GM12892 (cell line): ENCODE measurements at regions not wholly inside any gene's neighbourhood (a gene's known extent, or its start where the extent isn't known, plus 50 kb on each side); places are given as distances from the start of the nearest gene placed in this dataset.

ENCODE experiments used
- POLR2A ChIP-seq: IDR thresholded peaks from 2 replicates; pipeline ENCODE4 v1.6.1; 2011; ENCODE audit warnings: low read depth, low read length, control low read depth
- POLR2AphosphoS5 ChIP-seq: IDR thresholded peaks from 2 replicates; pipeline ENCODE4 v1.6.1; 2011; ENCODE audit warnings: low read depth, low read length, control low read depth

DNA sequence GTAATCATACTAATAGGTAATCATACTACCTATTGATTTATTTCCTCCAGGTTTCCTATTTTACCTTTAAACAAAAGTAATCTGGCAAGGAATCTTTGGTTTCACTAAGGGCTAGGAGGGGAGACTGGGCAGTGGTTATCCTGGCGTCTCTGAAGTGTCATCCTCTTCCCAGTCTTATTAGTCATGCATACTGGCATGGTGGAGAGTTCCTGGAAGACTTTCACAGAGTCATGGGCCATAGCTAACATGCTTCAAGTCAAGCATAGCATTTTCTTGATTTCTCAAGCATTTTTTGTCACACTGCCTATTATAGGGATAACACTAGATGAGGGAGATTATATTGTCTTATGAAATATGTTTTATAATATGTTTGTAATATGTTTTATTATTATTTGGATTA, 64.0 kb upstream of the ASB17 start:
- TF ChIP-seq POLR2AphosphoS5, result no peak
- TF ChIP-seq POLR2A, result no peak
